ENCODE measurements at regions not wholly inside any gene's neighbourhood (a gene's known extent, or its start where the extent isn't known, plus 50 kb on each side); places are given as distances from the start of the nearest gene placed in this dataset.

GRCh38 chr11:8321876-8322275 is 58.2 kb upstream of the LMO1 start:
- DNase-seq: no peak

DNA sequence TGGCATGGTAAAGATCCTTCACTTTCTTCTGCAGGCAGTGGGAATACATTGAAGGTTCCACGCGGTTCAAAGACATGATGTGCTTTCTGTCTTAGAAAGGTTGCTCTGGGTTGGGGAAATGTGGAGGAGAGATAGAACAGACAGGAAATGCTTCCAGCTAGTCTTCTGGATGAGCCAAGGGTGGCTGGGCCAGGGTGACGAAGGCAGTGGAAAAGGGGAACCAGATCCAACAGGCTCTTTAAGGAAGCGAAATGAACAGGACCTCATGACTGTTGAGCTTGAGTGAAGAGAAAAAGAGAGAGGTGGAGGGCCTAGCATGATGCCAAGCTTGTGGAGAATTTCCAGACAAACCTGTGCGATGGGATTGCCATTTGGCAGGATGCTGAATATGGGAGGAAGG is 56.4 kb upstream of the LMO1 start:
- peak; percentile 14 for DNase-seq

- no peak for DNase-seq
Measured at GRCh38 chr11:8318536-8318935, 54.9 kb upstream of the LMO1 start.

- DNase-seq: no peak
Measured at GRCh38 chr11:8317159-8317558, 53.5 kb upstream of the LMO1 start.

DNA sequence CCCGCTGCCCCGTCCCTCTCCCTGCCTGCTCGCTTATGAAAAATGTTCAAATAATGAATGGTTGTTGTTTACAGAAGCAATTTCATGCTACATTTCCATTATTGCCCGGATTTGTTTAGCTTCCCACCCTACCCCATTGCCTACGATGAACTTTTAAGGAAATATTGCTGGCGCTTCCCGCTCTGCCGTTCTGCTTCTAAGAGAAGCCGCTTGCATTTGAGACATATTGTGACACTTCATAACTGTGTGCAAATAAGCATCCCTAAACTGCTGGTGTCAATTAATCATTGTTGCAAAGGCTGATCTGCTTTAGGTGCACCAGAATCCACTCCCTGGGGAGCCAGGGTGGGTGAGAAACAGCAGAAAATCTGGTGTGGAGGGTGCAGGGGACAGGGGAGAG is 52.3 kb upstream of the LMO1 start:
- no peak for DNase-seq

GRCh38 chr11:8315463-8315862 is 51.8 kb upstream of the LMO1 start:
- DNase-seq: no peak

DNA sequence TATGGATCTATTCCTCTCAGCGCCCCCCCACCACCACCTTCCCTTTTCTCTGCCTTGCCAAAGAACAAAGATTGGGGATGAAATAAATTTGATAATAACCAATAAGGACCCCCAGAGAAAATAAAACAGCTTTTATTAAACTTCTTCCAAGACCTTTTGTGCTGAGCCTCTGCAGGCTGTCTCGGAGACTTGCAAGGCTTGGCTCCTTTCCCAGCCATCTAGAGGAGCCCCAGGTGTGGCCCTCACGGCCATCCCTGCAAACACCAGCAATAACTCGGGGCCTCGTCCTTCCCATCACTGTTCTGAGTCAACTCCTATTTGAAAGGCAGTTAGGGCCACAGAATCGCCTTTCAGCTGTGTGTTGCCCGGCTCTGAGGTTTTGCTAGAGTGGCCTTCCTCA is 51.2 kb upstream of the LMO1 start:
- no peak for DNase-seq

- DNase-seq: no peak
Measured at GRCh38 chr11:8313504-8314090, 49.9 kb upstream of the LMO1 start.

Measured in suppressor macrophage treated with lipopolysaccharide for 4 hours (primary cell).